ENCODE measurements at regions not wholly inside any gene's neighbourhood (a gene's known extent, or its start where the extent isn't known, plus 50 kb on each side); places are given as distances from the start of the nearest gene placed in this dataset.

- no peak overlapping the region for H3K4me2 ChIP-seq (ENCODE audit: insufficient read depth in 1 of 2, low read depth in 2 of 2, low read length in 2 of 2)
- POLR2A ChIA-PET (ENCODE audit: partially characterized antibody) = no interaction called here
- no peaks in the 10 kb centered on the region for H3K36me3 ChIP-seq (ENCODE audit: control insufficient read depth in 2 of 4, insufficient read depth in 4 of 4, low read length in 3 of 4)
- H2BK20ac ChIP-seq (ENCODE audit: low read length) = no peak overlapping the region
- H3K4ac ChIP-seq (replicated peaks; ENCODE audit: insufficient read length, low read depth, low read length) = no peak overlapping the region
- no peak overlapping the region for H2BK12ac ChIP-seq (ENCODE audit: low read depth, low read length)
- no peak for FAIRE-seq
- H3K27me3 ChIP-seq (replicated peaks in 1 of 4; ENCODE audit: control insufficient read depth in 3 of 4, extremely low read depth in 1 of 4, insufficient read depth in 3 of 4, low read length in 3 of 4) = no peaks in the 10 kb centered on the region
- CTCF ChIA-PET (ENCODE audit: partially characterized antibody) = interaction anchor here (1.0 to 1.3 kb wide), 2 partner anchors 29 to 135 kb away, joined by 3 read pairs; no protein-coding TSS in a partner anchor
- no peak overlapping the region for H3K14ac ChIP-seq (ENCODE audit: insufficient read length)
- H2BK5ac ChIP-seq (ENCODE audit: low read depth, low read length) = no peak overlapping the region
- H3K23me2 ChIP-seq (ENCODE audit: low read depth, low read length) = no peaks in the 10 kb centered on the region
- no peak overlapping the region for H2BK120ac ChIP-seq (replicated peaks; ENCODE audit: low read depth, low read length)
- no peak overlapping the region for H4K91ac ChIP-seq (replicated peaks; ENCODE audit: insufficient read length, low read length)
- 71% methylated on average over 4 of the region's 4 CpGs; no CpG with 5 or more reads in 1 of the 2 experiments for WGBS, 2 experiments (ENCODE audit: extremely low coverage in 1 of 2, insufficient coverage in 1 of 2, insufficient read length in 1 of 2, insufficient replicate concordance in 2 of 2, low coverage in 1 of 2, low lambda C conversion rate in 2 of 2, missing lambda C conversion rate in 1 of 2)
- no peak overlapping the region for H4K5ac ChIP-seq (ENCODE audit: insufficient read length, low read depth, low read length)
- H3K4me3 ChIP-seq (ENCODE audit: extremely low read depth in 1 of 4, insufficient read depth in 2 of 4, low read depth in 3 of 4, low read length in 4 of 4) = no peak overlapping the region
- no peak for TF ChIP-seq RAD21 (IDR thresholded peaks at IDR 0.05 in 1 of 2, conservative IDR thresholded peaks at IDR 0.05 in 1 of 2; ENCODE audit: low read depth in 2 of 2, low read length in 2 of 2)
- no peak for TF ChIP-seq TAF7 (optimal IDR thresholded peaks at IDR 0.05; ENCODE audit: borderline replicate concordance, low read depth, low read length)
- no peak for TF ChIP-seq SP2 (IDR thresholded peaks at IDR 0.05; ENCODE audit: low read length)
- TF ChIP-seq EP300 (IDR thresholded peaks at IDR 0.05; ENCODE audit: borderline replicate concordance in 1 of 2, low read depth in 2 of 2, low read length in 2 of 2) = no peak
- no peak for TF ChIP-seq JUN (IDR thresholded peaks at IDR 0.05; ENCODE audit: low read depth, low read length)
- TF ChIP-seq RXRA (IDR thresholded peaks at IDR 0.05; ENCODE audit: insufficient read depth, low read depth, low read length) = no peak
- TF ChIP-seq POU5F1 (IDR thresholded peaks at IDR 0.05; ENCODE audit: low read depth, low read length) = no peak
- no peak for TF ChIP-seq TBP (IDR thresholded peaks at IDR 0.05; ENCODE audit: low read depth, low read length)
- TF ChIP-seq RNF2 (IDR thresholded peaks at IDR 0.05; ENCODE audit: borderline replicate concordance, low read depth, low read length, missing control alignments, poor library complexity, severe bottlenecking) = no peak
- no peak for TF ChIP-seq SUZ12 (IDR thresholded peaks at IDR 0.05; ENCODE audit: low read length)
- TF ChIP-seq TAF1 (IDR thresholded peaks at IDR 0.05; ENCODE audit: low read depth, low read length) = no peak
- no peak for TF ChIP-seq KDM5A (IDR thresholded peaks at IDR 0.05; ENCODE audit: low read length)
- no peaks in the 10 kb centered on the region for H3K4me1 ChIP-seq (replicated peaks in 1 of 4; ENCODE audit: control insufficient read depth in 3 of 4, insufficient read depth in 4 of 4, low read length in 3 of 4)
- H2AK5ac ChIP-seq (ENCODE audit: low read depth, low read length) = no peak overlapping the region
- no peak overlapping the region for H3K18ac ChIP-seq (ENCODE audit: extremely low read depth, low read length)
- H3K56ac ChIP-seq (replicated peaks; ENCODE audit: insufficient read length, low read depth, low read length) = no peak overlapping the region
- no peak overlapping the region for H3K23ac ChIP-seq (ENCODE audit: insufficient read length)
- no peak overlapping the region for H3K9ac ChIP-seq (replicated peaks in 1 of 4; ENCODE audit: extremely low read depth in 1 of 4, low read depth in 3 of 4, low read length in 3 of 4)
- no peak overlapping the region for H2AFZ ChIP-seq (ENCODE audit: low read length)
- no peak overlapping the region; the same call in 1 of the 2 replicates for H4K8ac ChIP-seq (ENCODE audit: extremely low read depth, insufficient read depth, low read length)
- no peak overlapping the region for H2BK15ac ChIP-seq (ENCODE audit: low read length)
- H3K79me1 ChIP-seq (ENCODE audit: low read depth, low read length) = no peaks in the 10 kb centered on the region
- peaks cover 3 to 16% of the 10 kb centered on the region in 2 experiments; a peak in 2 of 4 replicates for H3K9me3 ChIP-seq (ENCODE audit: insufficient read depth in 2 of 2, low read depth in 1 of 2, low read length in 1 of 2)
- no peaks in the 10 kb centered on the region for H3K79me2 ChIP-seq (ENCODE audit: control insufficient read depth in 1 of 2, insufficient read depth in 2 of 2, low read length in 2 of 2)
- no peaks in the 10 kb centered on the region for H4K20me1 ChIP-seq (replicated peaks in 1 of 2; ENCODE audit: control insufficient read depth in 1 of 2, insufficient read depth in 2 of 2, low read length in 2 of 2)
- H3K27ac ChIP-seq (ENCODE audit: low read depth, low read length) = no peak overlapping the region
- no peak for DNase-seq (ENCODE audit: low read depth in 1 of 2, low spot score in 2 of 2)
Measured at GRCh38 chr19:21617740-21618339, 112.4 kb downstream of the ZNF429 start.
